Prostate gland (tissue), 2 donors: ENCODE measurements at regions not wholly inside any gene's neighbourhood (a gene's known extent, or its start where the extent isn't known, plus 50 kb on each side); places are given as distances from the start of the nearest gene placed in this dataset.

ENCODE experiments used
- DNase-seq: peaks from one replicate; pipeline ENCODE4 v3.0.0-alpha.2; 2019; ENCODE audit warnings: low spot score
- H3K27ac ChIP-seq, 2 donors: fragments of 200-600 bp; sonication (generic); 2 replicates each; pipeline ENCODE4 v1.5.1; 2017 to 2019
- H3K27me3 ChIP-seq: fragments of 200-600 bp; sonication (generic); replicated peaks from 2 replicates; pipeline ENCODE4 v1.5.1; 2019; ENCODE audit not compliant: insufficient read depth
- H3K36me3 ChIP-seq, 2 donors: fragments of 200-600 bp; sonication (generic); 1 replicate in 1 of 2; 2 replicates in 1 of 2; pipeline versions ENCODE4 v1.5.1 to v1.8.1; 2017 to 2019
- H3K4me1 ChIP-seq: fragments of 200-600 bp; sonication (generic); replicated peaks from 2 replicates; pipeline ENCODE4 v1.5.1; 2019
- H3K4me3 ChIP-seq, 2 donors: fragments of 200-600 bp; sonication (generic); 2 replicates each; pipeline ENCODE4 v1.5.1; 2017 to 2019
- H3K9me3 ChIP-seq: fragments of 200-600 bp; sonication (generic); 2 replicates; pipeline ENCODE4 v1.5.1; 2017
- CTCF ChIP-seq, 4 experiments: fragments of 200-600 bp in 2 of 4; fragments of 450-650 bp in 2 of 4; sonication (generic) in 2 of 4; IDR thresholded peaks; 1 replicate in 3 of 4; 2 replicates in 1 of 4; pipeline ENCODE4 v1.5.1; 2016 to 2019; ENCODE audit warnings: antibody characterized with exemption in 4 of 4, mild to moderate bottlenecking in 2 of 4, moderate library complexity in 2 of 4
- POLR2A ChIP-seq: fragments of 450-650 bp; IDR thresholded peaks from one replicate; pipeline ENCODE4 v1.6.1; 2016; ENCODE audit warnings: antibody characterized with exemption, mild to moderate bottlenecking
- POLR2AphosphoS5 ChIP-seq: sonication (generic); formaldehyde crosslinking; IDR thresholded peaks from one replicate; pipeline ENCODE4 v1.6.1; 2017; ENCODE audit warnings: antibody characterized with exemption
- WGBS: methylation state at CpG from one replicate; pipeline ENCODE4 v1.1.5; 2018; 5-methylcytosine and 5-hydroxymethylcytosine counted together
- intact Hi-C: fragments of 100-400 bp; cut with DNase I; formaldehyde crosslinking; loops from one replicate; pipeline ENCODE4 v1.14.2; 2022

- 84% methylated on average over 1 of the region's 1 CpG for WGBS
- Histone ChIP-seq H3K27ac (no peak overlapping the region), H3K4me3 (no peak overlapping the region), H3K9me3 (no peaks in the 10 kb centered on the region), H3K36me3 (no peaks in the 10 kb centered on the region), H3K27me3 (no peaks in the 10 kb centered on the region), H3K4me1 (no peaks in the 10 kb centered on the region)
- intact Hi-C loops, result no loop called here
- TF ChIP-seq CTCF (IDR thresholded peaks at IDR 0.05) (no peak), POLR2AphosphoS5 (no peak), POLR2A (no peak)
- DNase-seq, result no peak
Observed at GRCh38 chrX:124818764-124819163, 472.4 kb downstream of the SH2D1A start.

GRCh38 chrX:124820738-124821137 is 474.4 kb downstream of the SH2D1A start:
- Histone ChIP-seq H3K36me3 (no peaks in the 10 kb centered on the region), H3K9me3 (no peaks in the 10 kb centered on the region), H3K4me3 (no peak overlapping the region), H3K4me1 (no peaks in the 10 kb centered on the region), H3K27me3 (no peaks in the 10 kb centered on the region), H3K27ac (no peak overlapping the region)
- no peak for DNase-seq
- no peak for TF ChIP-seq POLR2A
- TF ChIP-seq CTCF (IDR thresholded peaks at IDR 0.05), result no peak
- no peak for TF ChIP-seq POLR2AphosphoS5
- intact Hi-C loops, result no loop called here
- WGBS, result 100% methylated on average over 1 of the region's 1 CpG

- Histone ChIP-seq H3K27me3 (no peaks in the 10 kb centered on the region), H3K4me1 (no peaks in the 10 kb centered on the region), H3K36me3 (no peaks in the 10 kb centered on the region), H3K4me3 (no peak overlapping the region), H3K27ac (no peak overlapping the region), H3K9me3 (no peaks in the 10 kb centered on the region)
- intact Hi-C loops, result no loop called here
- DNase-seq, result no peak
- WGBS, result 66% methylated on average over 6 of the region's 6 CpGs
- no peak for TF ChIP-seq POLR2A
- TF ChIP-seq CTCF (IDR thresholded peaks at IDR 0.05), result no peak
- TF ChIP-seq POLR2AphosphoS5, result no peak
Observed at GRCh38 chrX:124827258-124827845, 481.0 kb downstream of the SH2D1A start.

GRCh38 chrX:124829930-124830329 is 483.6 kb downstream of the SH2D1A start:
- H3K27ac ChIP-seq, result no peak overlapping the region
- DNase-seq, result no peak
- 91% methylated on average over 5 of the region's 5 CpGs for WGBS
- TF ChIP-seq CTCF (IDR thresholded peaks at IDR 0.05), result no peak
- TF ChIP-seq POLR2AphosphoS5, result no peak
- TF ChIP-seq POLR2A, result no peak
- no peaks in the 10 kb centered on the region for H3K27me3 ChIP-seq
- no peaks in the 10 kb centered on the region for H3K9me3 ChIP-seq
- intact Hi-C loops, result no loop called here
- no peak overlapping the region for H3K4me3 ChIP-seq
- H3K4me1 ChIP-seq, result no peaks in the 10 kb centered on the region
- no peaks in the 10 kb centered on the region for H3K36me3 ChIP-seq

GRCh38 chrX:124836786-124837185 is 482.9 kb upstream of the TEX13C start:
- no peaks in the 10 kb centered on the region for H3K9me3 ChIP-seq
- no peaks in the 10 kb centered on the region for H3K4me1 ChIP-seq
- no peaks in the 10 kb centered on the region for H3K36me3 ChIP-seq
- 85% methylated on average over 3 of the region's 3 CpGs for WGBS
- H3K4me3 ChIP-seq, result no peak overlapping the region
- no peak for DNase-seq
- H3K27me3 ChIP-seq, result no peaks in the 10 kb centered on the region
- H3K27ac ChIP-seq, result no peak overlapping the region
- intact Hi-C loops, result no loop called here
- TF ChIP-seq POLR2AphosphoS5 (no peak), CTCF (IDR thresholded peaks at IDR 0.05) (no peak), POLR2A (no peak)
